Smooth muscle cell (in vitro differentiated cells): ENCODE measurements at regions not wholly inside any gene's neighbourhood (a gene's known extent, or its start where the extent isn't known, plus 50 kb on each side); places are given as distances from the start of the nearest gene placed in this dataset.

Experiments used
- DNase-seq: peaks from one replicate; lab custom pipeline; 2025; ENCODE audit not compliant: unreplicated experiment; lab: John Stamatoyannopoulos, UW
- H2AFZ ChIP-seq: fragments of 200-600 bp; sonication (generic); 2 replicates; pipeline ENCODE4 v1.6.0; 2016; ENCODE audit warnings: antibody characterized with exemption, low read depth, mild to moderate bottlenecking
- H3F3A ChIP-seq: fragments of 200-600 bp; sonication (generic); 2 replicates; pipeline ENCODE4 v1.6.0; 2017; ENCODE audit warnings: antibody characterized with exemption, low read depth
- H3K27ac ChIP-seq: fragments of 200-600 bp; sonication (generic); 2 replicates; pipeline ENCODE4 v1.5.1; 2016; ENCODE audit warnings: low read depth, mild to moderate bottlenecking
- H3K27me3 ChIP-seq: fragments of 200-600 bp; sonication (generic); 2 replicates; pipeline ENCODE4 v1.6.1; 2016; ENCODE audit warnings: low read depth, mild to moderate bottlenecking
- H3K36me3 ChIP-seq: fragments of 200-600 bp; sonication (generic); 2 replicates; pipeline ENCODE4 v1.5.1; 2016; ENCODE audit warnings: low read depth
- H3K4me1 ChIP-seq: fragments of 200-600 bp; sonication (generic); 2 replicates; pipeline ENCODE4 v1.5.1; 2016; ENCODE audit warnings: low read depth
- H3K4me2 ChIP-seq: fragments of 200-600 bp; sonication (generic); 2 replicates; pipeline ENCODE4 v1.6.0; 2016; ENCODE audit warnings: mild to moderate bottlenecking
- H3K4me3 ChIP-seq: fragments of 200-600 bp; sonication (generic); 2 replicates; pipeline ENCODE4 v1.5.1; 2016; ENCODE audit warnings: mild to moderate bottlenecking
- H3K79me2 ChIP-seq: fragments of 200-600 bp; sonication (generic); 2 replicates; pipeline ENCODE4 v1.6.0; 2016; ENCODE audit warnings: low read depth, mild to moderate bottlenecking
- H3K9ac ChIP-seq: fragments of 200-600 bp; sonication (generic); 2 replicates; pipeline ENCODE4 v1.6.0; 2016; ENCODE audit warnings: low read depth
- H3K9me3 ChIP-seq: fragments of 200-600 bp; sonication (generic); replicated peaks from 2 replicates; pipeline ENCODE4 v1.5.1; 2016; ENCODE audit warnings: low read depth
- H4K20me1 ChIP-seq: fragments of 200-600 bp; sonication (generic); 2 replicates; pipeline ENCODE4 v1.6.0; 2016; ENCODE audit warnings: low read depth
- WGBS: methylation state at CpG from one replicate; pipeline ENCODE4 v1.1.7; 2016; ENCODE audit warnings: low lambda C conversion rate; 5-methylcytosine and 5-hydroxymethylcytosine counted together
- TF ChIP-seq, protein P1 (sequence below): fragments of 200-600 bp; sonication (generic); IDR thresholded peaks from 2 replicates; pipeline ENCODE4 v1.5.1; 2017; ENCODE audit warnings: borderline replicate concordance, mild to moderate bottlenecking, antibody characterized with exemption; ENCODE audit not compliant: insufficient read depth, poor library complexity, severe bottlenecking

DNA sequence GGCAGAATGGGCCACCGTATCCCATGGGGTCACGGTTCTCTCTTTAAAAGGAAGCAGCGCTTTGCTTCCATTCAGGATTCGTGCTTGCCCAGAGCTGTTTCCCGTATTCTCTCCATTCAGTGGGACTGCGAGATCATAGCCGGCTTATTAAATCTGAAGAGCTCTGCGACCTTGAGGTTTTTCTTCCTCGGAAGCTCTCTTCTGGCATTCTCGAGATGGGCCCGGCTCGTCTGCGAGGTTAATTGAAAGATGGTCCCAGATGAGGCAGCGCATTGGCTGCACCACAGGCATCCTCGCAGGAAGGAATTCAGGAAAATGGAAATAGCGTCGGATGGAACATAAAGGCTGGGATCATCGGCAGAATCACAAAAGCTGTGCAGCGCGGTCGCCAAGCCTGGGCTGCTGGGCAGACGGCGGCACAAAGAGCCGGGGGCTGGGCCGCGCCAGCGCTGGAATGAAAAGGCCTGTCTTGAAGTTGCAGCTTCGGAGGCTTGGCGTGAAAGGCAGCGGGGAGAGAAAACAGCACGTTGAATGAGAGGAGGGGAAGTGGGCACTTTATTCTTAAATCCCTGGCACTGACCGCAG, 236.2 kb downstream of the IRX2 start:
- WGBS: 92% methylated on average over 32 of the region's 32 CpGs
- no peak for DNase-seq
- Histone ChIP-seq H4K20me1 (no peaks in the 10 kb centered on the region), H2AFZ (no peak overlapping the region), H3F3A (no peaks in the 10 kb centered on the region), H3K36me3 (no peaks in the 10 kb centered on the region), H3K9ac (no peak overlapping the region), H3K79me2 (no peaks in the 10 kb centered on the region), H3K4me1 (no peaks in the 10 kb centered on the region), H3K9me3 (no peaks in the 10 kb centered on the region), H3K4me2 (no peak overlapping the region), H3K27ac (no peak overlapping the region), H3K4me3 (no peak overlapping the region), H3K27me3 (no peaks in the 10 kb centered on the region)
- TF ChIP-seq, protein P1, sequence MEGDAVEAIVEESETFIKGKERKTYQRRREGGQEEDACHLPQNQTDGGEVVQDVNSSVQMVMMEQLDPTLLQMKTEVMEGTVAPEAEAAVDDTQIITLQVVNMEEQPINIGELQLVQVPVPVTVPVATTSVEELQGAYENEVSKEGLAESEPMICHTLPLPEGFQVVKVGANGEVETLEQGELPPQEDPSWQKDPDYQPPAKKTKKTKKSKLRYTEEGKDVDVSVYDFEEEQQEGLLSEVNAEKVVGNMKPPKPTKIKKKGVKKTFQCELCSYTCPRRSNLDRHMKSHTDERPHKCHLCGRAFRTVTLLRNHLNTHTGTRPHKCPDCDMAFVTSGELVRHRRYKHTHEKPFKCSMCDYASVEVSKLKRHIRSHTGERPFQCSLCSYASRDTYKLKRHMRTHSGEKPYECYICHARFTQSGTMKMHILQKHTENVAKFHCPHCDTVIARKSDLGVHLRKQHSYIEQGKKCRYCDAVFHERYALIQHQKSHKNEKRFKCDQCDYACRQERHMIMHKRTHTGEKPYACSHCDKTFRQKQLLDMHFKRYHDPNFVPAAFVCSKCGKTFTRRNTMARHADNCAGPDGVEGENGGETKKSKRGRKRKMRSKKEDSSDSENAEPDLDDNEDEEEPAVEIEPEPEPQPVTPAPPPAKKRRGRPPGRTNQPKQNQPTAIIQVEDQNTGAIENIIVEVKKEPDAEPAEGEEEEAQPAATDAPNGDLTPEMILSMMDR: no peak

DNA sequence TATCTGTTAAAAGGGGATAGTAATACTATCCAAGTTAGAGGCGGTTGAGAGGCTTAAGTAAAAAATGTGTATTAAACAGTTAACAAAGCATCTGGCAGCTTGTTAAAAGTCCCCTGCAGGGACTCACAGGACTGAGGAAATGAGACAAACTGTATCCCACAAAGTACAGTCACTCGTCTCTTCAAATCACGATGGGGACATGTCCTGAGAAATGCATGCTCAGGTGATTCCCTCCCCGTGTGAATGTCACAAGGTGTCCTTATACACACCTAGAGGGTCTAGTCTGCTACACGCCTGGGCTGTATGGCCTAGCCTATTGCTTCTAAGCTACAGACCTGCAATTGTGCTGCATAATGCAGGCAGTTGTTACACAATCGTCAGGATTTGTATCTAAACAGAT, 237.0 kb downstream of the IRX2 start:
- no peak overlapping the region for H3K27ac ChIP-seq
- no peaks in the 10 kb centered on the region for H3K4me1 ChIP-seq
- no peak overlapping the region for H2AFZ ChIP-seq
- H3F3A ChIP-seq: no peaks in the 10 kb centered on the region
- no peaks in the 10 kb centered on the region for H3K79me2 ChIP-seq
- H3K36me3 ChIP-seq: no peaks in the 10 kb centered on the region
- H3K4me2 ChIP-seq: no peak overlapping the region
- H3K4me3 ChIP-seq: no peak overlapping the region
- H3K9me3 ChIP-seq: no peaks in the 10 kb centered on the region
- H3K9ac ChIP-seq: no peak overlapping the region
- no peak for DNase-seq
- WGBS: 67% methylated on average over 6 of the region's 6 CpGs
- H3K27me3 ChIP-seq: no peaks in the 10 kb centered on the region
- TF ChIP-seq, protein P1: no peak
- no peaks in the 10 kb centered on the region for H4K20me1 ChIP-seq

DNA sequence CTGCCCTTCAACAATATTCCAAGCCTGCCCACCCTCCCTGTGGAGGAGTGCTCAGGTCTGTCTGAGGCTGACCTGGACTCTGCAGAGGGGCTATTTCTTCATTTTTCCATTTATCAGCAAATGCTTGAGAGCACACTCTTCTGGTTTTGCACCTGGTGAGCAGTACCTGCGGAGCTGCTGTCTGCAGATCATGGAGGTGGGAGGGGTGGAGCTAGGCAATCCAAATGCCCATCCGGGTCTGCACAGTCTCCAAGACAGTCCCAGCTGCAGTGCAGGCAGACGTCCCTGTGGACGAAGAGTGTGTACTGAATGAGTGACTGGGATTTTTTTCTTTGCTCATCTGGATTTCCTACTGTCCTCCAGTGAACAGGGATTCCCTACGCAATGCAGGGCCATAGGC, 239.8 kb downstream of the IRX2 start:
- Histone ChIP-seq H3K36me3 (no peaks in the 10 kb centered on the region), H3K4me1 (no peaks in the 10 kb centered on the region), H2AFZ (no peak overlapping the region), H3K9me3 (no peaks in the 10 kb centered on the region), H4K20me1 (no peaks in the 10 kb centered on the region), H3K79me2 (no peaks in the 10 kb centered on the region), H3K27ac (no peak overlapping the region), H3K4me3 (no peak overlapping the region), H3K27me3 (no peaks in the 10 kb centered on the region), H3F3A (no peaks in the 10 kb centered on the region), H3K4me2 (no peak overlapping the region), H3K9ac (no peak overlapping the region)
- TF ChIP-seq, protein P1: no peak
- DNase-seq: no peak
- WGBS: 94% methylated on average over 5 of the region's 5 CpGs

DNA sequence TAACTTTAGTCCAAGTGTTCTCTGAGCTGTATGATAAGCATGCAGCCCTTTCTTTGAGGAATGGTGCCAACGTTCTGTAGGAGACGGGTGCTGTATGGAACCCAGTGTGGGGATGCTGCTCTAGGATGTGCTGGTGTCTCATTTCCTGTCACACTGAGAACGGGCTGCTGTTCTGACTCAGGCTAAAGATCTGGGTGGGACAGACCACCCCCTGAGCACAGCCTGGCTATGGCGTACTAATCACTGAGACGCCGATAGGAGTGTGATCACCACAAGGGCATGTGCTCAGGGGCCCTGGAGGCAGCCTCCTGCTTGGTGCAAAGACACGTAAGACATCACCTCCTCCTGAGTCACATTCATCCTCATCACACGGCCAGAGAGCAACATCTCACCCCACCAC, 240.4 kb downstream of the IRX2 start:
- no peaks in the 10 kb centered on the region for H3K9me3 ChIP-seq
- DNase-seq: no peak
- no peak overlapping the region for H3K4me3 ChIP-seq
- no peaks in the 10 kb centered on the region for H3K4me1 ChIP-seq
- TF ChIP-seq, protein P1: no peak
- no peak overlapping the region for H3K27ac ChIP-seq
- no peak overlapping the region for H3K4me2 ChIP-seq
- H3K36me3 ChIP-seq: no peaks in the 10 kb centered on the region
- no peak overlapping the region for H3K9ac ChIP-seq
- no peaks in the 10 kb centered on the region for H4K20me1 ChIP-seq
- no peaks in the 10 kb centered on the region for H3K27me3 ChIP-seq
- H3K79me2 ChIP-seq: no peaks in the 10 kb centered on the region
- no peaks in the 10 kb centered on the region for H3F3A ChIP-seq
- 87% methylated on average over 8 of the region's 8 CpGs for WGBS
- no peak overlapping the region for H2AFZ ChIP-seq
